C4-2B (cell line): ENCODE measurements at regions not wholly inside any gene's neighbourhood (a gene's known extent, or its start where the extent isn't known, plus 50 kb on each side); places are given as distances from the start of the nearest gene placed in this dataset.

Source experiments
- H3K27ac ChIP-seq: fragments of 450-650 bp; 2 replicates; pipeline ENCODE4 v1.5.1; 2017
- CTCF ChIP-seq: fragments of 450-650 bp; conservative IDR thresholded peaks from 2 replicates; pipeline ENCODE4 v1.5.1; 2017; ENCODE audit warnings: mild to moderate bottlenecking
- ZFX ChIP-seq: fragments of 450-650 bp; IDR thresholded peaks from 2 replicates; pipeline ENCODE4 v1.6.1; 2017

- no peak overlapping the region for H3K27ac ChIP-seq
- TF ChIP-seq CTCF (no peak), ZFX (no peak)
These were observed 813.7 kb downstream of the DTWD2 start for GRCh38 chr5:118174671-118175070.

- no peak overlapping the region for H3K27ac ChIP-seq
- TF ChIP-seq CTCF (no peak), ZFX (no peak)
These were observed 815.0 kb downstream of the DTWD2 start for GRCh38 chr5:118173340-118173739.

GRCh38 chr5:118165619-118166018 lies 822.7 kb downstream of the DTWD2 start:
- TF ChIP-seq CTCF, result no peak
- no peak for TF ChIP-seq ZFX
- no peak overlapping the region for H3K27ac ChIP-seq

GRCh38 chr5:118156181-118156580 lies 832.2 kb downstream of the DTWD2 start:
- H3K27ac ChIP-seq, result no peak overlapping the region
- TF ChIP-seq ZFX, result no peak
- TF ChIP-seq CTCF, result no peak

GRCh38 chr5:118146824-118147223 lies 841.5 kb downstream of the DTWD2 start:
- TF ChIP-seq ZFX, result no peak
- no peak for TF ChIP-seq CTCF
- no peak overlapping the region for H3K27ac ChIP-seq

GRCh38 chr5:118144540-118144939 lies 843.8 kb downstream of the DTWD2 start:
- no peak overlapping the region for H3K27ac ChIP-seq
- TF ChIP-seq CTCF (no peak), ZFX (no peak)

GRCh38 chr5:118139361-118139760 lies 849.0 kb downstream of the DTWD2 start:
- H3K27ac ChIP-seq, result no peak overlapping the region
- TF ChIP-seq CTCF (no peak), ZFX (no peak)
